Astrocyte (in vitro differentiated cells and primary cell): ENCODE measurements at regions not wholly inside any gene's neighbourhood (a gene's known extent, or its start where the extent isn't known, plus 50 kb on each side); places are given as distances from the start of the nearest gene placed in this dataset.

Source experiments
- DNase-seq: peaks from one replicate; pipeline ENCODE4 v3.0.0-alpha.2; 2010; ENCODE audit warnings: low read depth
- FAIRE-seq: peaks from 2 replicates; lab custom pipeline; 2011; peaks lifted over from hg19 to GRCh38; lab: Jason Lieb, UNC
- H2AFZ ChIP-seq: 2 replicates; pipeline ENCODE4 v1.6.0; 2012; ENCODE audit warnings: low read depth, low read length, inconsistent platforms
- H3K27ac ChIP-seq: 2 replicates; pipeline ENCODE4 v1.5.1; 2011; ENCODE audit warnings: low read depth, low read length, inconsistent platforms
- H3K27me3 ChIP-seq: 2 replicates; pipeline ENCODE4 v1.6.0; 2011; ENCODE audit warnings: low read length, inconsistent platforms; ENCODE audit not compliant: insufficient read depth
- H3K36me3 ChIP-seq: 2 replicates; pipeline ENCODE4 v1.5.1; 2011; ENCODE audit warnings: low read length, inconsistent platforms; ENCODE audit not compliant: insufficient read depth
- H3K4me1 ChIP-seq: 2 replicates; pipeline ENCODE4 v1.5.1; 2011; ENCODE audit warnings: low read length, inconsistent platforms; ENCODE audit not compliant: insufficient read depth
- H3K4me2 ChIP-seq: 2 replicates; pipeline ENCODE4 v1.6.0; 2012; ENCODE audit warnings: low read length, inconsistent platforms
- H3K4me3 ChIP-seq: 2 replicates; pipeline ENCODE4 v1.5.1; 2011; ENCODE audit warnings: low read depth, mild to moderate bottlenecking, low read length, inconsistent platforms; ENCODE audit not compliant: insufficient read depth
- H3K79me2 ChIP-seq: 2 replicates; pipeline ENCODE4 v1.6.0; 2012; ENCODE audit warnings: mild to moderate bottlenecking, low read length, inconsistent platforms; ENCODE audit not compliant: insufficient read depth
- H3K9ac ChIP-seq: 2 replicates; pipeline ENCODE4 v1.6.0; 2012; ENCODE audit warnings: mild to moderate bottlenecking, low read length, inconsistent platforms
- H3K9me3 ChIP-seq: 2 replicates; pipeline ENCODE4 v1.5.1; 2012; ENCODE audit warnings: low read depth, mild to moderate bottlenecking, low read length, inconsistent platforms; ENCODE audit not compliant: insufficient read depth
- H4K20me1 ChIP-seq: 2 replicates; pipeline ENCODE4 v1.6.0; 2012; ENCODE audit warnings: low read length, inconsistent platforms; ENCODE audit not compliant: insufficient read depth
- H3K27ac Mint-ChIP-seq: one replicate; pipeline ENCODE4 v1.8.0; 2021; ENCODE audit warnings: mild to moderate bottlenecking, mixed read lengths; ENCODE audit not compliant: unreplicated experiment
- H3K27me3 Mint-ChIP-seq: one replicate; pipeline ENCODE4 v1.8.0; 2021; ENCODE audit warnings: low read depth, mixed read lengths; ENCODE audit not compliant: unreplicated experiment
- H3K36me3 Mint-ChIP-seq: one replicate; pipeline ENCODE4 v1.8.0; 2021; ENCODE audit warnings: low read depth, mixed read lengths; ENCODE audit not compliant: unreplicated experiment
- H3K4me1 Mint-ChIP-seq: one replicate; pipeline ENCODE4 v1.8.0; 2021; ENCODE audit warnings: low read depth, mixed read lengths; ENCODE audit not compliant: unreplicated experiment
- H3K4me3 Mint-ChIP-seq: one replicate; pipeline ENCODE4 v1.8.0; 2021; ENCODE audit warnings: mild to moderate bottlenecking, moderate library complexity, mixed read lengths; ENCODE audit not compliant: unreplicated experiment
- H3K9me3 Mint-ChIP-seq: one replicate; pipeline ENCODE4 v1.8.0; 2021; ENCODE audit warnings: mild to moderate bottlenecking, mixed read lengths; ENCODE audit not compliant: unreplicated experiment
- EZH2 ChIP-seq: IDR thresholded peaks from 2 replicates; pipeline ENCODE4 v1.6.1; 2012; ENCODE audit warnings: mild to moderate bottlenecking, low read length, inconsistent platforms; ENCODE audit not compliant: insufficient read depth
- TF ChIP-seq, protein P1 (sequence below): IDR thresholded peaks from 2 replicates; pipeline ENCODE4 v1.5.1; 2011; ENCODE audit warnings: low read depth, mild to moderate bottlenecking, inconsistent platforms, low read length, moderate library complexity; ENCODE audit not compliant: insufficient read depth

GRCh38 chr10:105726149-105726548 is 1085.1 kb downstream of the SORCS3 start:
- H3K27me3 ChIP-seq, result no peaks in the 10 kb centered on the region
- Mint-ChIP-seq H3K27me3 (peaks cover 3% of the 10 kb centered on the region), H3K27ac (no peak overlapping the region), H3K9me3 (peaks cover 6% of the 10 kb centered on the region), H3K4me3 (no peak overlapping the region), H3K4me1 (no peaks in the 10 kb centered on the region), H3K36me3 (no peaks in the 10 kb centered on the region)
- no peaks in the 10 kb centered on the region for H3K9me3 ChIP-seq
- no peak overlapping the region for H3K4me2 ChIP-seq
- H3K36me3 ChIP-seq, result no peaks in the 10 kb centered on the region
- no peak overlapping the region for H3K27ac ChIP-seq
- no peaks in the 10 kb centered on the region for H3K4me1 ChIP-seq
- no peak for FAIRE-seq
- H4K20me1 ChIP-seq, result no peaks in the 10 kb centered on the region
- no peak for DNase-seq
- TF ChIP-seq, protein P1, sequence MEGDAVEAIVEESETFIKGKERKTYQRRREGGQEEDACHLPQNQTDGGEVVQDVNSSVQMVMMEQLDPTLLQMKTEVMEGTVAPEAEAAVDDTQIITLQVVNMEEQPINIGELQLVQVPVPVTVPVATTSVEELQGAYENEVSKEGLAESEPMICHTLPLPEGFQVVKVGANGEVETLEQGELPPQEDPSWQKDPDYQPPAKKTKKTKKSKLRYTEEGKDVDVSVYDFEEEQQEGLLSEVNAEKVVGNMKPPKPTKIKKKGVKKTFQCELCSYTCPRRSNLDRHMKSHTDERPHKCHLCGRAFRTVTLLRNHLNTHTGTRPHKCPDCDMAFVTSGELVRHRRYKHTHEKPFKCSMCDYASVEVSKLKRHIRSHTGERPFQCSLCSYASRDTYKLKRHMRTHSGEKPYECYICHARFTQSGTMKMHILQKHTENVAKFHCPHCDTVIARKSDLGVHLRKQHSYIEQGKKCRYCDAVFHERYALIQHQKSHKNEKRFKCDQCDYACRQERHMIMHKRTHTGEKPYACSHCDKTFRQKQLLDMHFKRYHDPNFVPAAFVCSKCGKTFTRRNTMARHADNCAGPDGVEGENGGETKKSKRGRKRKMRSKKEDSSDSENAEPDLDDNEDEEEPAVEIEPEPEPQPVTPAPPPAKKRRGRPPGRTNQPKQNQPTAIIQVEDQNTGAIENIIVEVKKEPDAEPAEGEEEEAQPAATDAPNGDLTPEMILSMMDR, result no peak
- TF ChIP-seq EZH2, result no peak
- no peaks in the 10 kb centered on the region for H3K79me2 ChIP-seq
- H3K4me3 ChIP-seq, result no peak overlapping the region
- no peak overlapping the region for H2AFZ ChIP-seq
- H3K9ac ChIP-seq, result no peak overlapping the region

- no peak for FAIRE-seq
- Histone ChIP-seq H3K9ac (no peak overlapping the region), H3K36me3 (no peaks in the 10 kb centered on the region), H2AFZ (no peak overlapping the region), H3K27ac (no peak overlapping the region), H3K4me2 (no peak overlapping the region), H3K4me1 (no peaks in the 10 kb centered on the region), H3K4me3 (no peak overlapping the region), H3K27me3 (no peaks in the 10 kb centered on the region), H3K79me2 (no peaks in the 10 kb centered on the region), H3K9me3 (no peaks in the 10 kb centered on the region), H4K20me1 (no peaks in the 10 kb centered on the region)
- H3K36me3 Mint-ChIP-seq, result no peaks in the 10 kb centered on the region
- no peaks in the 10 kb centered on the region for H3K4me1 Mint-ChIP-seq
- no peak overlapping the region for H3K27ac Mint-ChIP-seq
- H3K4me3 Mint-ChIP-seq, result no peak overlapping the region
- no peak for DNase-seq
- H3K9me3 Mint-ChIP-seq, result peaks cover 6% of the 10 kb centered on the region
- H3K27me3 Mint-ChIP-seq, result peaks cover 3% of the 10 kb centered on the region
- TF ChIP-seq, protein P1, result no peak
- TF ChIP-seq EZH2, result no peak
Observed at GRCh38 chr10:105725007-105725406, 1083.9 kb downstream of the SORCS3 start.

GRCh38 chr10:105718207-105718995 is 1077.3 kb downstream of the SORCS3 start:
- peaks cover 8% of the 10 kb centered on the region for H3K4me1 Mint-ChIP-seq
- H3K27me3 Mint-ChIP-seq, result peaks cover 5% of the 10 kb centered on the region
- H3K36me3 Mint-ChIP-seq, result no peaks in the 10 kb centered on the region
- no peak overlapping the region for H3K27ac Mint-ChIP-seq
- Histone ChIP-seq H3K79me2 (no peaks in the 10 kb centered on the region), H3K9me3 (no peaks in the 10 kb centered on the region), H2AFZ (no peak overlapping the region), H3K4me2 (no peak overlapping the region), H3K27ac (no peak overlapping the region), H3K27me3 (no peaks in the 10 kb centered on the region), H4K20me1 (no peaks in the 10 kb centered on the region), H3K4me1 (no peaks in the 10 kb centered on the region), H3K9ac (no peak overlapping the region), H3K4me3 (no peak overlapping the region), H3K36me3 (no peaks in the 10 kb centered on the region)
- no peak overlapping the region for H3K4me3 Mint-ChIP-seq
- FAIRE-seq (no peak), DNase-seq (no peak)
- TF ChIP-seq, protein P1, result no peak
- no peak for TF ChIP-seq EZH2
- H3K9me3 Mint-ChIP-seq, result no peaks in the 10 kb centered on the region
